Thyroid gland (tissue), 4 donors: ENCODE measurements at regions not wholly inside any gene's neighbourhood (a gene's known extent, or its start where the extent isn't known, plus 50 kb on each side); places are given as distances from the start of the nearest gene placed in this dataset.

Experiments used
- DNase-seq, 2 donors: peaks; one replicate each; pipeline ENCODE4 v3.0.0-alpha.2; 2019
- H3K27ac ChIP-seq, 3 donors: fragments of 200-600 bp; sonication (generic); 1 replicate in 2 of 3; 2 replicates in 1 of 3; pipeline ENCODE4 v1.5.1; 2016 to 2019; ENCODE audit warnings: mild to moderate bottlenecking in 1 of 3, moderate library complexity in 1 of 3
- H3K27me3 ChIP-seq: fragments of 200-600 bp; sonication (generic); one replicate; pipeline ENCODE4 v1.5.1; 2019
- H3K36me3 ChIP-seq, 2 donors: fragments of 200-600 bp; sonication (generic); one replicate each; pipeline ENCODE4 v1.5.1; 2016 to 2019
- H3K4me1 ChIP-seq, 2 donors: fragments of 200-600 bp; sonication (generic); one replicate each; pipeline ENCODE4 v1.5.1; 2017 to 2019
- H3K4me3 ChIP-seq, 3 donors: fragments of 200-600 bp; sonication (generic); replicated peaks in 1 of 3; 1 replicate in 2 of 3; 2 replicates in 1 of 3; pipeline ENCODE4 v1.5.1; 2016; ENCODE audit warnings: mild to moderate bottlenecking in 1 of 3
- H3K9me3 ChIP-seq: fragments of 200-600 bp; sonication (generic); one replicate; pipeline ENCODE4 v1.5.1; 2017
- CTCF ChIP-seq, 6 experiments: fragments of 200-600 bp in 3 of 6; fragments of 450-650 bp in 3 of 6; sonication (generic) in 3 of 6; IDR thresholded peaks; one replicate each; pipeline ENCODE4 v1.5.1; 2016 to 2019; ENCODE audit warnings: antibody characterized with exemption in 6 of 6, mild to moderate bottlenecking in 2 of 6, inconsistent platforms in 1 of 6, moderate library complexity in 1 of 6
- POLR2A ChIP-seq, 2 donors: fragments of 450-650 bp; IDR thresholded peaks; one replicate each; pipeline ENCODE4 v1.6.1; 2017; ENCODE audit warnings: antibody characterized with exemption in 2 of 2, mild to moderate bottlenecking in 2 of 2, moderate library complexity in 1 of 2
- WGBS, 2 donors: methylation state at CpG; one replicate each; pipeline ENCODE4 v1.1.5; 2017; 5-methylcytosine and 5-hydroxymethylcytosine counted together
- intact Hi-C: fragments of 100-400 bp; cut with DNase I; formaldehyde crosslinking; loops from one replicate; pipeline ENCODE4 v1.15.1; 2023

- Histone ChIP-seq H3K4me1 (no peaks in the 10 kb centered on the region), H3K4me3 (no peak overlapping the region), H3K27ac (no peak overlapping the region), H3K36me3 (no peaks in the 10 kb centered on the region), H3K9me3 (no peaks in the 10 kb centered on the region), H3K27me3 (no peaks in the 10 kb centered on the region)
- DNase-seq = no peak
- intact Hi-C loops = no loop called here
- 85 to 87% methylated on average over 7 of the region's 7 CpGs for WGBS, 2 donors
- TF ChIP-seq CTCF (IDR thresholded peaks at IDR 0.05) = no peak
These were observed 140.9 kb downstream of the TFCP2L1 start for GRCh38 chr2:121144111-121144510.

- Histone ChIP-seq H3K9me3 (no peaks in the 10 kb centered on the region), H3K36me3 (no peaks in the 10 kb centered on the region), H3K27me3 (no peaks in the 10 kb centered on the region), H3K4me3 (no peak overlapping the region), H3K27ac (no peak overlapping the region), H3K4me1 (no peaks in the 10 kb centered on the region)
- 94 to 97% methylated on average over 5 of the region's 5 CpGs for WGBS, 2 donors
- no peak for DNase-seq
- no peak for TF ChIP-seq CTCF (IDR thresholded peaks at IDR 0.05)
- TF ChIP-seq POLR2A (IDR thresholded peaks at IDR 0.05) = no peak
- intact Hi-C loops = no loop called here
These were observed 138.4 kb downstream of the TFCP2L1 start for GRCh38 chr2:121146630-121147029.

DNA sequence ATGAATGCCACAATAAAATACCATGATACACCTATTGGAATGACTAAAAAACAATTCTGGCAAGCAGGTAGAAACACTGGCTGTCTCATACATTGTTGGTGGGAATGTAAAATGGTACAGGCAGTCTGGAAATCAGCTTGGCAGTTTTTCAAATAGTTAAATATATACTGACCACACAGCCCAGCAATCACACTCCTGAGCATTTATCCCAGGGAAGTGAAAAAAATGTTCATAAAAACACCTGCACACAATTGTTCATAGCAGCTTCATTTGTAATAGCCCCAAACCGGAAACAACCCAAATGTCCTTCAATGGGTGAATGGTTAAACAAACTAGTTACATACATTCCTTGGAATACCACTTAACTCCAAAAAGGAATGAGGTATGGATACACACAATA is 137.2 kb downstream of the TFCP2L1 start:
- TF ChIP-seq CTCF (IDR thresholded peaks at IDR 0.05) = no peak
- no peak for TF ChIP-seq POLR2A (IDR thresholded peaks at IDR 0.05)

DNA sequence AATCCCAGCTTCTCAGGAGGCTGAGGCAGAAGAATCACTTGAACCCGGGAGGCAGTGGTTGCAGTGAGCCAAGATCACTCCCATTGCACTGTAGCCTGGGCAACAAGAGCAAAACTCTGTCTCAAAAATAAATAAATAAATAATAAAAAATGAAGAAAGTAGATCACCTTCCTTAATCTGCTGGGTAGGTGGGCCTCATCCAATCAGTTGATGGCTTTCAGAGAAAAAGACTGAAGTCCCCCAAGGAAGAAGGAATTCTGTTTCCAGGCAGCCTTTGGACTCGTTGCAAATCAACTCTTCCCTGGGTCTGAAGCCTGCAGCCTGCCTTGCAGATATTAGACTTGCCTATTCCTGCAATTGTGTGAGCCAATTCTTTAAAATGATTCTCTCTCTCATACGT is 136.5 kb downstream of the TFCP2L1 start:
- WGBS, 2 donors = 80 to 84% methylated on average over 3 of the region's 3 CpGs
- Histone ChIP-seq H3K4me1 (no peaks in the 10 kb centered on the region), H3K36me3 (no peaks in the 10 kb centered on the region), H3K9me3 (no peaks in the 10 kb centered on the region), H3K4me3 (no peak overlapping the region), H3K27me3 (no peaks in the 10 kb centered on the region), H3K27ac (no peak overlapping the region)
- DNase-seq = no peak
- intact Hi-C loops = no loop called here
- TF ChIP-seq CTCF (IDR thresholded peaks at IDR 0.05) (no peak), POLR2A (IDR thresholded peaks at IDR 0.05) (no peak)

More for the DNA sequence above, 137.2 kb downstream of the TFCP2L1 start:
- no peak overlapping the region for H3K4me3 ChIP-seq
- no peaks in the 10 kb centered on the region for H3K9me3 ChIP-seq
- H3K4me1 ChIP-seq = no peaks in the 10 kb centered on the region
- H3K36me3 ChIP-seq = no peaks in the 10 kb centered on the region
- no peak for DNase-seq
- WGBS, 2 donors = 84 to 88% methylated on average over 1 of the region's 1 CpG
- no peak overlapping the region for H3K27ac ChIP-seq
- H3K27me3 ChIP-seq = no peaks in the 10 kb centered on the region
- intact Hi-C loops = no loop called here

GRCh38 chr2:121149384-121149783 is 135.6 kb downstream of the TFCP2L1 start:
- Histone ChIP-seq H3K27me3 (no peaks in the 10 kb centered on the region), H3K27ac (no peak overlapping the region), H3K36me3 (no peaks in the 10 kb centered on the region), H3K4me3 (no peak overlapping the region), H3K9me3 (no peaks in the 10 kb centered on the region), H3K4me1 (no peaks in the 10 kb centered on the region)
- intact Hi-C loops = no loop called here
- no peak for DNase-seq
- 78 to 82% methylated on average over 4 of the region's 4 CpGs for WGBS, 2 donors
- TF ChIP-seq POLR2A (IDR thresholded peaks at IDR 0.05) (no peak), CTCF (IDR thresholded peaks at IDR 0.05) (no peak)
